SU-DHL-6 (cell line): ENCODE measurements at regions not wholly inside any gene's neighbourhood (a gene's known extent, or its start where the extent isn't known, plus 50 kb on each side); places are given as distances from the start of the nearest gene placed in this dataset.
"Not testable (repeated sequence)": the region's sequence is repeated elsewhere in the genome, so short reads cannot be mapped to it uniquely, and the experiment has no call there.

Source experiments
- H2AFZ ChIP-seq: fragments of 200-600 bp; sonication (generic); 2 replicates; pipeline ENCODE4 v1.6.1; 2014; ENCODE audit warnings: low read depth, mild to moderate bottlenecking, moderate library complexity, mixed read lengths, antibody characterized with exemption, low read length; ENCODE audit not compliant: severe bottlenecking
- H3F3A ChIP-seq: fragments of 200-600 bp; shearing (Covaris generic); 2 replicates; pipeline ENCODE4 v1.6.0; 2016; ENCODE audit warnings: antibody characterized with exemption, mild to moderate bottlenecking; ENCODE audit not compliant: insufficient read depth
- H3K27ac ChIP-seq: fragments of 200-600 bp; sonication (generic); 2 replicates; pipeline ENCODE4 v1.5.1; 2016; ENCODE audit warnings: low read depth, mild to moderate bottlenecking, low read length, moderate library complexity, mixed read lengths
- H3K27me3 ChIP-seq: fragments of 200-600 bp; sonication (generic), shearing (Covaris generic); 2 replicates; pipeline ENCODE4 v1.6.0; 2014; ENCODE audit warnings: mild to moderate bottlenecking, low read length
- H3K36me3 ChIP-seq: fragments of 200-600 bp; sonication (generic); 2 replicates; pipeline ENCODE4 v1.6.1; 2014; ENCODE audit warnings: mild to moderate bottlenecking, low read length, mixed read lengths
- H3K4me2 ChIP-seq: fragments of 300-600, 200-600 bp; shearing (Covaris generic), sonication (generic); 2 replicates; pipeline ENCODE4 v1.6.0; 2014; ENCODE audit warnings: low read length, low read depth, mild to moderate bottlenecking; ENCODE audit not compliant: poor library complexity, severe bottlenecking
- H3K4me3 ChIP-seq: fragments of 200-600 bp; sonication (generic); 2 replicates; pipeline ENCODE4 v1.5.1; 2014; ENCODE audit warnings: antibody characterized with exemption, low read length, mild to moderate bottlenecking, mixed read lengths; ENCODE audit not compliant: insufficient read depth, poor library complexity, severe bottlenecking
- H3K79me2 ChIP-seq: fragments of 200-600 bp; sonication (generic); 2 replicates; pipeline ENCODE4 v1.6.1; 2014; ENCODE audit warnings: mild to moderate bottlenecking, low read length, moderate library complexity; ENCODE audit not compliant: insufficient read depth
- H3K9ac ChIP-seq: fragments of 200-600 bp; sonication (generic); 2 replicates; pipeline ENCODE4 v1.7.0; 2014; ENCODE audit warnings: mild to moderate bottlenecking, low read length
- H3K9me2 ChIP-seq: fragments of 200-600 bp; sonication (generic); replicated peaks from 2 replicates; pipeline ENCODE4 v1.6.1; 2014; ENCODE audit warnings: low read length; ENCODE audit not compliant: insufficient read depth
- H3K9me3 ChIP-seq: fragments of 200-600 bp; sonication (generic); 2 replicates; pipeline ENCODE4 v1.6.1; 2014; ENCODE audit warnings: low read length, mixed read lengths; ENCODE audit not compliant: insufficient read depth
- H4K20me1 ChIP-seq: fragments of 200-600 bp; sonication (generic); 2 replicates; pipeline ENCODE4 v1.6.1; 2014; ENCODE audit warnings: low read depth, mild to moderate bottlenecking, antibody characterized with exemption, low read length, moderate library complexity, mixed read lengths
- CTCF ChIP-seq: fragments of 200-600 bp; sonication (generic); IDR thresholded peaks from one replicate; pipeline ENCODE4 v1.5.1; 2017; ENCODE audit warnings: antibody characterized with exemption, mild to moderate bottlenecking, low read length, moderate library complexity; ENCODE audit not compliant: insufficient read depth, poor library complexity, severe bottlenecking
- EZH2phosphoT487 ChIP-seq: fragments of 200-600 bp; sonication (generic), shearing (Covaris generic); conservative IDR thresholded peaks from 2 replicates; pipeline ENCODE4 v1.6.1; 2018; ENCODE audit warnings: mild to moderate bottlenecking, antibody characterized with exemption, low read length, moderate library complexity, mixed read lengths

DNA sequence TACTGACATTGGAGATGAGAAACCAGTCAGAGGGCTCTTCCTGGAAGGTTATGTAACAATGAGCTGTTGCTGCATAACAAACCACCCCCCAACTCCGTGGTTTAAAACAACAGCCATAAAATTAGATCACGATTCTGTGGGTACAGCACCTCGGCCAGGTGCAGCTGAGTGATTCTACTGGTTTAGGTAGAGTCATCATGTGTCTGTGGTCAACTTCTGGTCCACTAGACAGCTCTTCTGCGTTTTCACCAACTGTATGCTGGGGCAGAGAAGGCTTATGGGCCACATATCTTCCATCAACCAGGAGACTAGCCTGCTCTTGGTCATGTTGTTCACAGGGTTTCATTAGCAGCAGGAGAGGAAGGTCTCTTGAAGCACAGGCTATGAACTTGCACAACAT is 585.5 kb downstream of the KCTD12 start:
- Histone ChIP-seq H2AFZ (no peak overlapping the region), H3K9me3 (no peaks in the 10 kb centered on the region), H4K20me1 (no peaks in the 10 kb centered on the region), H3K27ac (no peak overlapping the region), H3K9me2 (no peaks in the 10 kb centered on the region; the same call in 1 of the 2 replicates), H3K4me3 (no peak overlapping the region), H3F3A (no peaks in the 10 kb centered on the region), H3K36me3 (no peaks in the 10 kb centered on the region), H3K4me2 (no peak overlapping the region), H3K27me3 (no peaks in the 10 kb centered on the region), H3K79me2 (no peaks in the 10 kb centered on the region), H3K9ac (no peak overlapping the region)
- TF ChIP-seq CTCF (no peak), EZH2phosphoT487 (no peak)

GRCh38 chr13:76297331-76297730 is 588.9 kb downstream of the KCTD12 start:
- H3K9me3 ChIP-seq: no peaks in the 10 kb centered on the region
- no peak overlapping the region for H3K27ac ChIP-seq
- H3K9me2 ChIP-seq: no peaks in the 10 kb centered on the region; the same call in 1 of the 2 replicates
- H3F3A ChIP-seq: no peaks in the 10 kb centered on the region
- H2AFZ ChIP-seq: no peak overlapping the region
- no peak overlapping the region for H3K4me3 ChIP-seq
- no peaks in the 10 kb centered on the region for H3K27me3 ChIP-seq
- H3K9ac ChIP-seq: no peak overlapping the region
- H3K4me2 ChIP-seq: no peak overlapping the region
- H4K20me1 ChIP-seq: no peaks in the 10 kb centered on the region
- H3K79me2 ChIP-seq: no peaks in the 10 kb centered on the region
- no peaks in the 10 kb centered on the region for H3K36me3 ChIP-seq
- TF ChIP-seq CTCF (no peak), EZH2phosphoT487 (no peak)

GRCh38 chr13:76296751-76297150 is 589.5 kb downstream of the KCTD12 start:
- TF ChIP-seq CTCF (no peak), EZH2phosphoT487 (no peak)
- Histone ChIP-seq H3F3A (no peaks in the 10 kb centered on the region), H3K9ac (no peak overlapping the region), H3K4me3 (no peak overlapping the region), H3K27ac (no peak overlapping the region), H3K9me2 (no peaks in the 10 kb centered on the region; the same call in 1 of the 2 replicates), H3K79me2 (no peaks in the 10 kb centered on the region), H3K27me3 (no peaks in the 10 kb centered on the region), H2AFZ (no peak overlapping the region), H3K36me3 (no peaks in the 10 kb centered on the region), H3K9me3 (no peaks in the 10 kb centered on the region), H3K4me2 (no peak overlapping the region), H4K20me1 (no peaks in the 10 kb centered on the region)

GRCh38 chr13:76295020-76295419 is 591.2 kb downstream of the KCTD12 start:
- H2AFZ ChIP-seq, H4K20me1 ChIP-seq, H3K4me2 ChIP-seq, H3K9ac ChIP-seq, H3K79me2 ChIP-seq, H3F3A ChIP-seq, H3K9me2 ChIP-seq, H3K9me3 ChIP-seq, H3K27me3 ChIP-seq, H3K4me3 ChIP-seq, H3K36me3 ChIP-seq, H3K27ac ChIP-seq: not testable (repeated sequence)
